ENCODE measurements at regions not wholly inside any gene's neighbourhood (a gene's known extent, or its start where the extent isn't known, plus 50 kb on each side); places are given as distances from the start of the nearest gene placed in this dataset.

GRCh38 chr1:234899730-234900072 is 228.9 kb downstream of the TOMM20 start:
- TF ChIP-seq CTCF (IDR thresholded peaks at IDR 0.05) (no peak), POLR2A (IDR thresholded peaks at IDR 0.05) (no peak)

Measured in breast epithelium (tissue), 3 donors.